HL-60/S4 treated with retinoic acid at 250 ng/mL for 4 days and 3 days (cell line): ENCODE measurements at regions not wholly inside any gene's neighbourhood (a gene's known extent, or its start where the extent isn't known, plus 50 kb on each side); places are given as distances from the start of the nearest gene placed in this dataset.

Experiments used
- in situ Hi-C: fragments of 300-500 bp; cut with MboI; formaldehyde crosslinking; loops from 2 replicates; pipeline ENCODE4 v1.7.0; 2022; ENCODE audit warnings: low sequenced_read_pairs

DNA sequence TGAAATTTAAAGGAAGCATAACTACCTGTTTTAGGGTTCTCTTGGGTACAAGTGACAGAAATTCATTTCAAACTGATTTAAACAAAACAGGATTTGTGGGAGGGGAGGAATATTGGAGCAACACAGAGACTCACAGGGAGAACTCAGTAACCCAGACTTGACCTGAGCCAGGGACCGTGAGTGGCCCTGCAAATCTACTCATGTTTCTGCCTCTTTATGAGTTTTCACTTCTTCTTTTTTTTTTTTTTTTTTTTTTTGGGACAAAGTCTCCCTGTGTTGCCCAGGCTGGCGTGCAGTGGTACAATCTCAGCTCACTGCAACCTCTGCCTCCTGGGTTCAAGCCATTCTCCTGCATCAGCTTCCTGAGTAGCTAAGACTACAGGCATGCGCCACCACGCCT, 405.6 kb upstream of the ZNF608 start:
- in situ Hi-C loops = no loop called here

DNA sequence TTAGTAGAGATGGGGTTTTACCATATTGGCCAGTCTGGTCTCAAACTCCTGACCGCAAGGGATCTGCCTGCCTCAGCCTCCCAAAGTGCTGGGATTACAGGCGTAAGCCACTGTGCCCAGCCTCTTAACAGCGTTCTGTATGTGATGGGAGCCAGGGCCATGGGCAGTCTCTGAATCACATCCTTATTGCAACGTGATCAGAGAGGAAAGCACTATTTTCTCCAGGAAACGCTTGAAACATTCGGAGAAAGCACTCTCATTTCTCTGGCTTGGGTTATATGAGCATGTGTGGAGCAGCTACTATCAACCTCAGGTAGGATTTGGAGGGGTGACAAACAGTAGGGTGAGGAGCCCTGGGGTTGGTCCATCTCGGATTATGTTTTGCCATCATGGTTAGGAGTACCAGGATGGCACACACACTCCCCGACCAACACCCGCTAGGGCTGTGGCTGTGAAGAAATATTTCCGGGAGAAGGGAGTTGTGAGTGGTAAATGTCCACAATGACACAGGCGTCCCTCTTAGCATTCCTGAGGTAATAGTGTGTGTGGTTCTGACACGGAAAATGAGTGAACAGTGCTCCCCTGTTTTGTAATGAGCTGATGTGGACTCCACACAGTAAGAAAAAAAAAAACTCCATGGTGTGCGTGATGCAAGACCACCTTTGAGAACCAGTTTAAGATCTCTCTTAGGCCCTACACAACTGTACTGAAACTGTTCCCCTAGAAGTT, 406.2 kb upstream of the ZNF608 start:
- in situ Hi-C loops = no loop called here

DNA sequence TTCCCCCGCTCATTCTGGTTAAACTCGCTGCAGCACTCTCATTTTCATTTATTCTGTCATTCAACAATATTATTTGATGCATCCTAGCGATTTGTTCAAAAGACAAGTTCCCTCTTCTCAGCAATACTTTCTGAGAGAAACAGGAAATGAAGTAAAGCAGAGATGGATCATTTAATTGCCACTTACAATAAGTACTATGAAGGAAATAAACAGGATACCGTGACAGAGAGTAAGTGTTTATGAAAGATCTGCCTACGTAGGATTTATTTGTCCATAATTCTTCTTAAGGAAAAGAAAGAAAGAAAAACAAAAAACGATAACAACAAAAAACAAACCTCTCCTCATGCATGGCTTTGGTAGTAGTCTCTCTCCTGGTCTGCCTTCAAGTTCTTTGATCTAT, 406.8 kb upstream of the ZNF608 start:
- in situ Hi-C loops = no loop called here

GRCh38 chr5:125154301-125155110, 408.1 kb upstream of the ZNF608 start:
- in situ Hi-C loops = no loop called here

GRCh38 chr5:125160787-125161502, 414.5 kb upstream of the ZNF608 start:
- in situ Hi-C loops = no loop called here

GRCh38 chr5:125162714-125163113, 416.3 kb upstream of the ZNF608 start:
- in situ Hi-C loops = no loop called here

DNA sequence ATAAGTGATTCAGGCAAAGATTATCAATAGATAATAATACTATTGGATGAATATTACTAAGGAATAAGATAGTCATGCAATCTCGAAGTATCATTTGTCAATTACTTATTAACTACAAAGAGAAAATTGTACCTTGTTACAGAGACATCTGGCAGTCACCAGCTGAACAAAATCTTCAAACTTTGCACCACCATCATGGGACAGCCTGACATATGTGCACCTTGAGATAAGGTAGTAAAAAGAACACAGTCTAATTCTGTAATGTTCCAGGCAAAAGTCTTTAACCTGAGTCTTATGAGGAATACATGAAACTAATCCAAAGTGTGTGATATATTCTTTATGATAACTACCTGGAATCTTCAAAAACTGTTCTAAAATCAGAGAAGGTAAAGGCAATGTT, 423.0 kb upstream of the ZNF608 start:
- in situ Hi-C loops = no loop called here

GRCh38 chr5:125171641-125172040, 425.2 kb upstream of the ZNF608 start:
- in situ Hi-C loops = no loop called here

DNA sequence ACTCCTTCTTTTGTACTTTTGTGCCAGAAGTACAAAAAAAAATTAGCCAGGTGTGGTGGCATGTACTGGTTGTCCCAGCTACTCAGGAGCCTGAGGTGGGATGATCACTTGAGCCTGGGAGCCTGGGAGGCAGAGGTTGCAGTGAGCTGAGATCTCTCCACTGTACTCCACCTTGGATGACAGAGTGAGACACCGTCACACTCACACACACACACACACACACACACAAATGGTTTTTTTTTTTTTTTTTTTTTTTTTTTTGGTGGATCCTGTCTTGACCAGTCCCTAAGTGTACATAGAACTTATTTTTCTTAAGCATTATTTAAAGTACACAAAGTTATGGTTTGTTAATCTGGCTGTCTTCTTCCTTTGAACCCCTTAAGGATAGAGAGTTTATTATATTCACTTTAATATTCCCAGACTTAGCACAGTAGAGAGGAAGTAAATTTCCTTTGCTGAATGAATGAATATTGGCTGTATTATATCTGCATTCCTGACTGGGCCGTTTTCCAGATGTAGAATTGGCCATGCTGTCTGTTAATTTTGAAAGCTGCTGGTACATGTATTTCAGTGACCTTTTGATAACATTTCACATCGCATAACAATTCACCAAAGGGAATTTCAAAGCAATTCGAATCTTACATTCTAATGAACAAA, 429.0 kb upstream of the ZNF608 start:
- in situ Hi-C loops = no loop called here

GRCh38 chr5:125176005-125176390, 429.6 kb upstream of the ZNF608 start:
- in situ Hi-C loops = no loop called here

- in situ Hi-C loops = no loop called here
Observed at GRCh38 chr5:125177340-125177739, 430.9 kb upstream of the ZNF608 start.

GRCh38 chr5:125179612-125180011, 433.2 kb upstream of the ZNF608 start:
- in situ Hi-C loops = no loop called here

- in situ Hi-C loops = no loop called here
Observed at GRCh38 chr5:125180231-125180829, 433.9 kb upstream of the ZNF608 start.

DNA sequence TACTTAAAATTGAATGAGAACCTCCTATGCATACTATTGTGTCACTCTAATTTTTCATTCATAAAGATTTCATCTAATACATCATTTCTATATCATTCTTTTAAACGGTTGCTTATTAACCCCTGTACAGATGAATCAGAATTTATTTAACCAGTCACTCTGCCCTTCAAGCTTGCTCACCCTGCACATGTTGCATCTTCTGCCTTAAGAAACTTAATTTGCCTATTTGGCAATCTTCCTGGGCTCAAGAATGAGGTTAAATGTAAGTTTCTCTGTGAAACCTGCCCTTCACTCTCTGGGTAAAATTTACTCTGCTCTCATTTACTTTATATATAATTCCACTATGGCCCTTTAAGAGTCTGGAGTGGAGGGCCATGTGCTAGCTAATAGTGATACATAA, 434.7 kb upstream of the ZNF608 start:
- in situ Hi-C loops = no loop called here

GRCh38 chr5:125181955-125182354, 435.5 kb upstream of the ZNF608 start:
- in situ Hi-C loops = no loop called here

DNA sequence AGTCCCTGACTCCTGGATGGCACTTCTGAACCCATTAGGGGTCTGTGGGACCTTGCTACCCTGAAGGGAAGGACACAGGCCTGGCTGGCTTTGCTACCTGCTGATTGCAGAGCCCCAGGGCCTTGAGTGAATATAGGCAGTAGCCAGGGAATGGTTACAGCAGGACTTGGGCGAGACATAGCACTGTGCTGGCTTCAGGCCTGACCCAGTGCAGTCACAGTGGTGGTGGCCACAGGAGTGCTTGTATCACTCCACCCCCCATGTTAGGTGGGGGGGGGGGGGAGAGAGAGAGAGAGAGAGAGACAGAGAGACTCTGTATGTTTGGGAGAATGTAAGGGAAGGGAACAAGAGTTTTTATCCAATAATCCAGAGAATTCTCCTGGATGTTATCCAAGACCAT, 439.3 kb upstream of the ZNF608 start:
- in situ Hi-C loops = no loop called here

GRCh38 chr5:125186911-125187375, 440.5 kb upstream of the ZNF608 start:
- in situ Hi-C loops = no loop called here

GRCh38 chr5:125189531-125189941, 443.1 kb upstream of the ZNF608 start:
- in situ Hi-C loops = no loop called here

- in situ Hi-C loops = no loop called here
Observed at GRCh38 chr5:125190232-125191087, 444.0 kb upstream of the ZNF608 start.

DNA sequence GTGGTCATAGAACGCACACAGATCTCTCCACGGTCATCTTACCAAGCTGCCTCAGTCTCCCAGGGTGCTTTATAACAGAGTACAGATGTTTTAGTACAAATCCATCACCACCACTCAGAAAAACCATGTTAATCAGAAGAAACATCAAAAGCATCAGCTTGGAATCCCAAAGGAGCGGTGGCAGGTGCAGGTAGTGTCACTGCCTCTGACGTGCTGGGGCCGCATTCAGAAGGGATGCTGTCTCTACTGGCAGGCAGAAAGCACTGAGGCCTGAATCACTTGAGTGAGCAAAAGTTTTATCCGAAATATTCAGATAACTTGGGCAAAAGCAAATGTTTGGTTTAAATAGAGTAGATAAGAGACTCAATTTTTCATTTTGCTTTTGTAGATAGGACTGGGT, 448.4 kb upstream of the ZNF608 start:
- in situ Hi-C loops = no loop called here
